ENCODE measurements at regions not wholly inside any gene's neighbourhood (a gene's known extent, or its start where the extent isn't known, plus 50 kb on each side); places are given as distances from the start of the nearest gene placed in this dataset.

DNA sequence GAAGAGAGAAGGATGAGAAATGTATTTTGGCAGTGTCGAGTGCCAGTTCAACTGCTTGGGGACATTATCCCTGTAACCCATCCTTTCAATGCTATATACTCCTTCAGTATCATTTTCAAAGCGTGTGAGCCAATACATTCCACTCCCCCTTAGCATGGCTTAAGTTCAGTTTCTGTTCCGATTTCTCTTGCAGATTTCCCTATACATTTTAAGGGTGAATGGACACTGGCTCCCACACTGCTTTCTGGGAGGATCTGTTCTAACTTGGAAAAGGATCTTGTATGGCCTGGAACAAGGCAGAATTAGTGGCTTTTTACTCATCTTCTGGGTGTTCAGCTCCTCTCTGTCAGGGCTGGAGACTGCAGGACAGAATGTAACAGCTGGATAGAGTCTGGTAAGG is 333.8 kb downstream of the HAPSTR1 start:
- no peak for DNase-seq

DNA sequence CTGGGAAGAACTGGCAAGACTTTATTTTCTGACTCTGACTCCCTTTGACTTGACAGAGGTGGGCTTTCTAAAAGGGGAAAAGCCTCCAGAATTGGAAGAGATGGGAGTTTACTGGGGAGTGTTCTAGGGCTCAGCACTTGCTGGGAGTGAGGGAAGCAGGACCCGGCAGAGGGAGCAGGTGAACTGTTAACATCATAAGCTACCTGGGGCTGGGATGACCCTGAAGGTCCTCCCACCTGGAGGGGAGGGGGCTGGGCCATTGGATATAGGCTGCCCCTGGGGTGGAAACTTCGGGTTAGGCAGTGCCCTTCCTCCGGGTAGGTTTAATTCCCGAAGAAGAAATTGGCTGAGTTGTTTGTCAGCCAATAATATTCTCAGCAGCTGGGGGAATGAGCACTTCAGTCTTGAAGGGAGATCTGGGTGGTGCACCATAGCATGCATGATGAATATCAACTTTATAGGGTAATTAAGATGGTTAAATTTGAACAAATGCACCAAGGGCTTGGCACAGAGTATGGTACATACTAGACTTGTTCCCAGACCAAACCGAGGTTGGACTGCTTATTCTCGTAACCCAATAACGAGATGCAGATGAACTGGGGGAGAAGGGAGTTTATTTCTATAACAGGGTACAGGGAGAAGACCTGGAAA is 337.0 kb downstream of the HAPSTR1 start:
- no peak for DNase-seq

- no peak for DNase-seq
These were observed 338.3 kb downstream of the HAPSTR1 start for GRCh38 chr16:9429646-9430330.

GRCh38 chr16:9434659-9435058 is 343.2 kb downstream of the HAPSTR1 start:
- no peak for DNase-seq

DNA sequence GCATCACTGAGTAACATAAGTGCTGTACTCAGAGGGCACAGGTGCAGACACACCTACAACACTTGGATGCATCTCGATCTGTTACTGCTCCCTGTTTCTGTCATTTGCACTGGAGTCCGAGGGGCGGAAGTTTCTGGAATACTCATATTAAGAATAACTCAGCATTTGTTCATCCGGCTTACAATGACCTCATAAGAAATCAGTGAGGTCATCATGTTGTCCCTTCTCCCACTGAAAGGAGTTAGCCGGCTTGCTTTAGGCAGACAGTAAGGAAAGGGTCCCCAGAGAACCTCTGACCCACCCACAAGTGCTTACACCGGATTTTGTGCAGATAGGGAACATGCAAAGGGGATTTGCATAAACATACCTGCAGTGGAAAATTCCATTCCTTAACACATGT is 344.7 kb downstream of the HAPSTR1 start:
- DNase-seq: no peak

GRCh38 chr16:9437115-9437514 is 345.7 kb downstream of the HAPSTR1 start:
- peak; percentile 23 for DNase-seq

- peak; percentile 2 for DNase-seq
These were observed 347.5 kb downstream of the HAPSTR1 start for GRCh38 chr16:9438991-9439390.

- peak; percentile 63 for DNase-seq
These were observed 349.6 kb downstream of the HAPSTR1 start for GRCh38 chr16:9441012-9441411.

DNA sequence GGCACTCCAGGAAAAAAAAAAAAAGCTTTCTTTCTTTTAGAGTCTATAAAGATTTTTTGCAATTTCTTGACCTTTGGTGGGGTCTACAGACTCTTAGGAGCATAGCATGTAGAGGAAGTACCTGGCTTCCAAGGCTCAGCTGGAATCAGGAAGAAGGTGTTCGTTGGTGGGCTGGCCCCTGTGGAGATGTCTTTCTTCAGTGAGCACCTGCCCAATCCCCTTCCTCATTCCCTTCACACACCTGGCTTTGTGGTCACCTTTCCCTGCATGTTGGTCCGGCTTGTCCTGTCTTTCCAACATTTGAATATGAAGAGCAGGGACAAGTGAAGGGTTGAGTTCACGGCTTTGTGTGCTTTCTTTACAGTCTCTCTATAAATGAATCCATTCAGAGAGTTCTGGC is 352.4 kb downstream of the HAPSTR1 start:
- DNase-seq: no peak

DNA sequence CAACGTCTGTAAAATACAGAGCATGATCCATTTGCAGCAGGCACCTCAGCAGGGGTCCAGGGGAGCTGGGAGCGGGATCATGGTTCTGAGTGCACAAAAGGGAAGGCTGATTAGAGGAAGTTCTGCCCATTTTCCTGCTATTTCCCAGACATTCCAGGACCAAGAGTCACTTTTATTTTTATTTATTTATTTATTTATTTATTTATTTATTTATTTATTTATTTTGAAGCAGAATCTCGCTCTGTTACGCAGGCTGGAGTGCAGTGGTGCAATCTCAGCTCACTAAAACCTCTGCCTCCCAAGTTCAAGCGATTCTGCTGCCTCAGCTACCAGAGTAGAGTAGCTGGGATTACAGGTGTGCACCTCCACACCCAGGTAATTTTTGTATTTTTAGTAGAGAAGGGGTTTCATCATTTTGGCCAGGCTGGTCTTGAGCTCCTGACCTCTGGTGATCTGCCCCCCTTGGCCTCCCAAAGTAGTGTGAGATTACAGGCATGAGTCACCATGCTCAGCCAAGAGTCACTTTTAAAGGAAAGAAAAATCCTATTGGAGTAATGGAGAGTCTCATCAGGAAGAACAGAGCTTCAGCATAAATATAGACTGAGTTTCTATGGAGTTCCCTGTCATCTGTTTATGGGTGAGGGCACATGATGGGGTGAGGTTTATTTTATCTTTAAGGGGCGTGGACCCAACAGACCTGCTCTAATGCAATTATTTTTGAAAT is 355.2 kb downstream of the HAPSTR1 start:
- DNase-seq: no peak

- no peak for DNase-seq
These were observed 355.7 kb downstream of the HAPSTR1 start for GRCh38 chr16:9447195-9447551.

GRCh38 chr16:9447699-9448098 is 356.3 kb downstream of the HAPSTR1 start:
- no peak for DNase-seq

- no peak for DNase-seq
These were observed 358.2 kb downstream of the HAPSTR1 start for GRCh38 chr16:9449597-9449996.

DNA sequence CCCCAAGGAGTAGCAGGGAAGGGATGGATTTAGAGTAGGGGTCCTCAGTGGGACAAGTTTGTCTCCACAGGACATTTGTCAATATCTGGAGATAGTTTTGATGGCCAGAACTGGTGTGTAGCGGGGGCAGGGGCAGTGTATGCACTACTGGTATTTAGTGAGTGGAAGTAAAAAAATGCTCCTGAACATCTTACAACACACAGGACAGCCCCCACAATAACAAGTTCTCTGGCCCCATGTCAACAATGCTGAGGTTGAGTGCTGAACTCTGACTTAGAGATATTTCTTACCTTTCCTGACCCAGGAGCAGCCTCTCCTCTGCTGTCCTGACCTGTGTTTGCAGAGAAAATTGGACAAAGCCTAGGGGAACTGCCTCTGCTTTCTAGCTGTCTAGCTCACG is 365.8 kb downstream of the HAPSTR1 start:
- no peak for DNase-seq

DNA sequence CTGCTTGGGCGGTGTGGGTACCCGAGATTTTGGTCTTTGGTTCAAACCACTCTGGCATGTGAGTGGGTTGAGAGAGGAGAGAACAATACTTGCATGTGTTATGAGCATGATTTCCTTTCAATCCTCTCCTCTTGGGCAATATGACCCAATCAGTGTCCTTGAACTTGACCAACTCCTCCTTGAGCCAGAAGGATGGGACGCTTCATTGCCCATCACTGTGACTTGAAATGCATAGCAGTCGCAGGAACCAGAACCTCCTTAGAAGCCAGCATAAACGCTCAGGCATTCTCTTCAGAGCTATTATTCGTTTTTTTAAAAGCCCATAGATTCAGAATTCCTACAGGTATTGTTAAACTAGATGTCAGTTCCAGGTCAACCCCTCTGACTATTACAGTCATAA is 367.4 kb downstream of the HAPSTR1 start:
- no peak for DNase-seq

GRCh38 chr16:9462984-9463383 is 371.5 kb downstream of the HAPSTR1 start:
- no peak for DNase-seq

DNA sequence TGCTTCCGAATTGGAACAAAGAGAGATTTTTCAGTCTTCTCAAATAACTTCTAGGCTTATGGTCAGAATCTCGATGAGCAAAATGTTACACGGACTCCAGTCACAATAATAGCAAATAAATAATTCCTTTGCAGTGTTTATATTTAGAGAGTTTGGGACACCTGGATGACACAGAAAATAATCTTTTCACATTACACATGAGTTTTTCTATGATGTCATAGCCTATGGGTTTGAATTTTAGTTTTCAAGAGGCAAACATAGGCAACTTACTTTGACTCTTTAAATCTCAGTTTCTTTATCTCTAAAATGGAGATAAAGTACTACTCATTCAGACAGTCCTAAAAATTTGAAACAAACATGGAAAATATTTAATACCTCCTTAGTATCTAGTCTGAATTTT is 372.0 kb downstream of the HAPSTR1 start:
- no peak for DNase-seq

- no peak for DNase-seq
These were observed 373.7 kb downstream of the HAPSTR1 start for GRCh38 chr16:9465161-9465560.

DNA sequence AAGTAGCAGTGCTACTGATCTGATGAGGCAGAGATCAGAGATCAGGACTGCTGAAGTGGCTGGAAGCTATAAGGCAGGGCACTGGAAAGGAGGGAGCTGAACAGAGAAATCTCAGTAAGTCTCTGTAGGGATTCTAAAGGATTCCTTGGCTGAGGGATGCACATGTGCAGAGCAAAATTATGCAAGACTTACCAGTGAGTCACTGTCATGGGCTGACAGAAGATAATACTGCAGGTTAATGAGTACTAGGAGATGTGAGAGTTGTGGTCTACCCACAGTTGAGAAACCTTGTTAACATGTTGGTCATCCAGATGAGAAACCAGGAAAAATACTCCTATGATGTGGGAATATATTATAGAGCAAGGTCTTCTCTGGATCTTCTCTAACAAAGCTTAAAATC is 378.1 kb downstream of the HAPSTR1 start:
- no peak for DNase-seq

- DNase-seq: no peak
These were observed 385.3 kb downstream of the HAPSTR1 start for GRCh38 chr16:9476744-9477143.

- DNase-seq: no peak
These were observed 387.6 kb downstream of the HAPSTR1 start for GRCh38 chr16:9479008-9479407.

- DNase-seq: no peak
These were observed 389.1 kb downstream of the HAPSTR1 start for GRCh38 chr16:9480503-9480902.

DNA sequence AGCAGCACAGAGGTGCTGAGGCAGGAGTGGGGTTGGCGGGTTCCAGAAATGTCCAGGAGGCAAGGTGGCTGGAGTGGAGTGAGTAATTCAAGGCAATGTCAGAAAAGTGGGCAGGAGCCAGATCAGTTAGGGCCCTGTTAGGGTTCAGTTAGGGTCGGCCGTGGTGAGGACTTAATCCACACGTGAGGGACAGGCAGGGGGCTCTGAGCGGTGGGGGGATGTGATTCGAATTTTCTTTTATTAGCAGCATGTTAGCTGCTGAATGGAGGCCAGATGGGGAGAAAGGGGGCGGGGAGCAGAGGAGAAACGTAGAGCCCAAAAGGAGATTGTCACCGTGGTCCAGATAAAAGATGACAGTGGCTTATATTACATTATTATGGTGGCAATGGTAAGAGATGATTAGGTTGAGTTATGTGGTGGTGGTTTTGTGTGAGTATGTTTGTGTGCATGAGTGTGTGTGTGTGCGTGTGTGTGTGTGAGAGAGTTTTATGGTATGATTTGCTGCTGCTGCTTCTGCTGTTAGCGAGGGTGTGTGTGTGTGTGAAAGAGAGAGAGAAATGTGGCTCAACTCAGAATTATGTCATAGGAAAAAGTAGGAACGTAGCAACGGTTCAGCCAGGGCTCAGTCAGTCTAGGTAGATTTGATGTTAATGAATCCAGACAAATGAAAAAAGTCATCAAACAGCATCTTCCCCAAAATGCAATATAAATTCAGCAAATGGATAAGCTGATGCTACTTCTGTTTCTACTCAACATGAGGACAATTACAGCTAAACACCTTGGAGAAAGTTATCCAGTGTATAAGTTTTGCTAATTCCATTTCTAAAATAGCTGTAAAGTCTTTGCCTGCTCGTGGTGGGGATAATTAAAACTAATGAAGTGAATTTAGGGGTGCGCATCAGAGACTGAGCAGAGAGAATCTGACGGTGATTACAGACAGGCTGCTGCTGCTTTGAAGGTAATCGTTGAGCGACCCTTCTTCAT is 390.6 kb downstream of the HAPSTR1 start:
- DNase-seq: no peak

Data from DMS53 (cell line).